NCI-H2196 (cell line): ENCODE measurements at regions not wholly inside any gene's neighbourhood (a gene's known extent, or its start where the extent isn't known, plus 50 kb on each side); places are given as distances from the start of the nearest gene placed in this dataset.
A peak's percentile ranks its signal among the peaks of the same experiment; 100 is the strongest.

Experiments used
- DNase-seq: peaks from one replicate; lab custom pipeline; 2025; ENCODE audit not compliant: unreplicated experiment; lab: John Stamatoyannopoulos, UW

DNA sequence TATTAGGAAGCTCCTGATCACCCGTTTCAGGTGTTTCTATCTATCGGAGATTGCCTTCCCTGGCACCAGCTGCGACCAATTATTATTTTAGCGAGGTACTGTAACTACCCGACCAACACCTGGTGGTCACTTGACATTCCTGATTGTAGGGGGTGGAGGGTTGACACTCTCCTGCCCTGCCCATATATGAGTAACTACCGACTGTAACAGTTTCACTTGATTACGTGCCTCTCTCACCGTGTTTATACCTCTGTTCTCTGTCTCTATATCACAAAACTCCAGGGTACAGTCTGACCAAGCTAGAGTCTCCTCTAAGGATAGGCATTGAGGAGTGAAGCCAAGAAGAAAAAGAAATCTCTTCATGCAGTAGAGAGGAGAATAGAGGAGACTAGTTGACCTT, 268.0 kb upstream of the LRATD1 start:
- DNase-seq, result no peak

- no peak for DNase-seq
Observed at GRCh38 chr2:14385043-14385442, 247.5 kb upstream of the LRATD1 start.

GRCh38 chr2:14387332-14387731, 245.2 kb upstream of the LRATD1 start:
- DNase-seq, result no peak

DNA sequence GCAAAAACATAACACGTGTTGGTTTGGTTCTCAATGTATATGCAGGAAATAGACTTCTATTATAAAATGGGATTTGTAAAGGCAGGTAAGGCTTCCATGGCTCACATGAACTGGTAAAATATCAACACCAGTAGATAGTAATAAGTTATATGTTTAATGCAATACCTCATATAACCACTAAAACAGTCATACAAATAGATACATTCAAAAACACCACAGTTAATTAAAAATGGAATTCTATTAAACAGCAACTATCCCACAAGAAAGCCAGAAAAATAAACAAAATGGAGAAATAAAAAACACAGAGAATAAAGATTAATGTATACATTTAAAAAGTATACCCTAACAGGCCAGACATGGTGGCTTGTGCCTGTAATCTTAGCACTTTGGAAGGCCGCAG, 243.8 kb upstream of the LRATD1 start:
- no peak for DNase-seq

DNA sequence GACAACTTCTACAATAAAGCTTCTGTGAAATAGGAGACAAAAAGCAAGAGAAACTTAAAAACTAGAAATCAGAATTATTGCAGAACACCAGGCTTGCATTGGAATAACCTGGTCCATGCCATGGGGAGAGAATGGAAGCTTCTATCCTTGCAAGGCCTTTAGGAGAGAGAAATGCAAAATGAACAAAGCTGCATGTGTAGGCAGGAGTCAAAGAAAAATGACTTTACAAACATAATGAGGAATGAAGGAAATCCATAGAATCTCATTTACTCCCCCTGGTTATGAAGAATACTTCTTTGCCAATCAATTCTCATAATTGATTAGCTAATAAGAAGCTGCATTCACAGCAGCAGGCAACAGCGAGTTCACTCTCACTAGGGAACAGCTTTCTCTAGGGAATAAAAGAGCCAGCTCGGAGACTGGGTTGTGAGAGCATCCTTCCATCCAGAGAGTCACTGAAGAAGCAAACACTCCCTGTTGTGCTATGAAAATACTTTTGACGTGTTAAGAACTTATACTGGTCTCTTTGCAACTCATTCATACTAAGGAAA, 235.9 kb upstream of the LRATD1 start:
- no peak for DNase-seq

- no peak for DNase-seq
Observed at GRCh38 chr2:14398641-14399040, 233.9 kb upstream of the LRATD1 start.

DNA sequence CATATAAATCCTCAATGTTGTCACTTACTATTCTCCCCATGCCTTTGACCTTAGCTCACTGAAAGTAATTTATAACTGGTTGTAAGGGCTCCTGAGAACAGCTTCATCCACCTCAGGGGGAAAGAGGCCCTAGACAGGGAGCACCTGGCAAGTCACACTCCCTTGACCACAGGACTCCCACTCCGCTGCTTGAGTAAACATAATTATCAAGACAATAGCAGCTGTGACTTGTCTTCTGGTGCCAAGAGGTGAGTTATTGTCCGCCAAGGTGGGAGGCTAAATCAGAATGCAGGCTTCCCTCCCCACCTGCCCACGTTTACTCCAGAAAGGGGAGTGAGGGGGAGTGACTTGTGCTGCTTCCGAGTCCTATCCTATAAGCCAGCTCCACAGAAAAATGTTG, 230.6 kb upstream of the LRATD1 start:
- peak; percentile 84 for DNase-seq

GRCh38 chr2:14408695-14409094, 223.8 kb upstream of the LRATD1 start:
- DNase-seq, result no peak

DNA sequence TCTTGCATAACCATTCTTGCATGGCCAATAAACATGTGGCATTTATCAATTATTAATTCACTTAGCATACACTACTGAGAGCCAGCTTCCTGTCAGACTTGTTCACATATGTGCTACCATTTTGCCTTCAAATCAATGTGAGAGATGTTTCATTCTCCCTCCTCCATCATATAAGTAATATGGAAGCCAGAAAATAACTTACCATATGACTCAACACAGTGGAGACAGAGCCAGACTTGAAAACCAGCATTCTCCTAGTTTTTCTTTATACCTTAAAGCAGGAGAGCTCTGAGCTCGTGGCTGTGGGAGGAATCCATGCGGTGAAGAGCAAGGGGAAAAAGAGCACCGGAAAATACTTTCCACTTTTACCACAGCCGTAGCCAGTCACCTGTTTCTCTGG, 215.0 kb upstream of the LRATD1 start:
- no peak for DNase-seq

- DNase-seq, result no peak
Observed at GRCh38 chr2:14418115-14418514, 214.4 kb upstream of the LRATD1 start.

DNA sequence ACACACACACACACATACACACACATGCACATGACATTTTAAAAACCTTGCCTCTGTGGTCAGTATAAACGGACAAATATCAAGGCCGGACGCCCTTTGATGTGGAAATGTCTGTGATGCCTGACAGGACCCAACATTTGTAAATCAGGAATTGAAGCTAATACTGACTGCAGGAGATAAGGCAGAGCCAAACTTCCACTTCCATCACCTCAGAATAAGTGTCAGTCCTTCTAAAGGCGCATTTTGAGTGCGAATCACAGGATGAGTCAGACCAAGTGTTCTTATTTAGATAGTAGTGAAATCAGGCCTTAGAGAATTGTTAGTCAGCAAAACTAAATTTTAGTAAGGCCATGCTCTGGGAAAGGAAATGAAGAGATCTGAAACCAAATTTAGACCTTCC, 211.7 kb upstream of the LRATD1 start:
- no peak for DNase-seq

- DNase-seq, result no peak
Observed at GRCh38 chr2:14422426-14422825, 210.1 kb upstream of the LRATD1 start.

GRCh38 chr2:14423145-14423906, 209.2 kb upstream of the LRATD1 start:
- DNase-seq, result no peak

DNA sequence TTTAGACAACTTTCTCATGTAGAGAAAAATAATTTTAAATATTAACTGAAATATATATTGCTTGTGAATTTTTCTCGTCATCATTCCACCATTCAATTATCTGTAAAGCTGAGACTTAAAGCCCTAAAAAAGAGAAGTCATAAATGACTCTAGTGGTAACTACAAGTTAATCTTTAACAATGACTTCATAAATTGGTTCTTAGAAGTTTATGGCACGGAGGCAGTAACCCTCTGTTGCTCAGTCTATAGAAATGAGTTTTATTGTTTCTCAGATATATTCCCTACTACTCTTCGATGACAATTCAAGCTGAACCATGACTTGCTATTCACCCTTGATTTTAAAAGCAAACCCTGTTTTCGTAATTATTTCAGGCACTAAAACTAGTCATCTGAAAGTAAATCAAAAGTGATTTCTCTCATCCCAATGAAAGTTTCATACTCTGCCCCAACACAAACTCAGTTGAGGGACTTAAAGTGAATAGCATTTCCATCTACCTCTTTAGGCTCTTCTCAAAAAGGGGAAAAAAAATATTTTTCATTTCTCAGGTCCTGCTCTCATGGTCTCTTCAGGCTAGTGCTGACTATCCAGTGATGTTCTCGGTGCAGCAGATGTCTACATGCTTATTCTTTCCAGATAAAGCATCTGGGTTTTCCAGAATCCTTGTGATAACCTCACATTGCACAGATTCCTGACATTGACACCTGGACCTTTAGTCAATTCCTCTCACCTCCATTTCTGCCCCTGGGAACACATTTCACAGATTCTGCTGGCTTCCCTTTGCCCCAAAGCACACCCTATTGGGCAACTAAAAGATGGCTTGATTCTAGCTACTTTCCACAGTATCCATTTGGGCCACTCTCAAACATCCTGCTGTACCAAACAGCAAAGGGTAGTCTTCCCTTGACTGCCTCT, 207.8 kb upstream of the LRATD1 start:
- no peak for DNase-seq

- no peak for DNase-seq
Observed at GRCh38 chr2:14425869-14426268, 206.6 kb upstream of the LRATD1 start.

GRCh38 chr2:14428056-14428455, 204.5 kb upstream of the LRATD1 start:
- DNase-seq, result no peak

- no peak for DNase-seq
Observed at GRCh38 chr2:14433946-14434495, 198.5 kb upstream of the LRATD1 start.

GRCh38 chr2:14445670-14446069, 186.8 kb upstream of the LRATD1 start:
- no peak for DNase-seq

DNA sequence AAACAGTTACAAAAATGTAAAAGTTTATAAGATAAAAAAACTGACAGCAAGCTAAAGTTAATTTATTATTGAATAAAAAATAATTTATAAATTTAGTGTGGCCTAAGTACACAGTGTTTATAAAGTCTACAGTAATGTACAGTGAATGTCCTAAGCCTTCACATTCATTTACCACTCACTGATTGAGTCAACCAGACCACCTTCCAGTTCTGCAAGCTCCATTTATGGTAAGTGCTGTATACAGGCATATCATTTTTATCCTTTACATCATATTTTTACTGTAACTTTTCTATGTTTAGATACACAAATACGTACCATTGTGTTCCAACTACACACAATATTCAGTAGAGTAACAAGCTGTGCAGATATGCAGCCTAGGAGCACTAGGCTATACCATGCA, 184.2 kb upstream of the LRATD1 start:
- no peak for DNase-seq

GRCh38 chr2:14451312-14451711, 181.2 kb upstream of the LRATD1 start:
- DNase-seq, result no peak

- DNase-seq, result no peak
Observed at GRCh38 chr2:14454202-14454601, 178.3 kb upstream of the LRATD1 start.
